ENCODE measurements at regions not wholly inside any gene's neighbourhood (a gene's known extent, or its start where the extent isn't known, plus 50 kb on each side); places are given as distances from the start of the nearest gene placed in this dataset.
"Not testable (repeated sequence)": the region's sequence is repeated elsewhere in the genome, so short reads cannot be mapped to it uniquely, and the experiment has no call there.

GRCh38 chr2:153291718-153292117, 186.8 kb downstream of the RPRM start:
- no peak overlapping the region for H3K27ac Mint-ChIP-seq
- H3K4me3 Mint-ChIP-seq = no peak overlapping the region
- H3K9me3 Mint-ChIP-seq = no peaks in the 10 kb centered on the region
- H3K36me3 Mint-ChIP-seq (ENCODE audit: low read depth) = no peaks in the 10 kb centered on the region
- no peaks in the 10 kb centered on the region for H3K4me1 Mint-ChIP-seq (ENCODE audit: low read depth)
- DNase-seq (ENCODE audit: low spot score) = no peak
- no peaks in the 10 kb centered on the region for H3K27me3 Mint-ChIP-seq (ENCODE audit: insufficient read depth)
- intact Hi-C loops (cut with micrococcal nuclease) = no loop called here

DNA sequence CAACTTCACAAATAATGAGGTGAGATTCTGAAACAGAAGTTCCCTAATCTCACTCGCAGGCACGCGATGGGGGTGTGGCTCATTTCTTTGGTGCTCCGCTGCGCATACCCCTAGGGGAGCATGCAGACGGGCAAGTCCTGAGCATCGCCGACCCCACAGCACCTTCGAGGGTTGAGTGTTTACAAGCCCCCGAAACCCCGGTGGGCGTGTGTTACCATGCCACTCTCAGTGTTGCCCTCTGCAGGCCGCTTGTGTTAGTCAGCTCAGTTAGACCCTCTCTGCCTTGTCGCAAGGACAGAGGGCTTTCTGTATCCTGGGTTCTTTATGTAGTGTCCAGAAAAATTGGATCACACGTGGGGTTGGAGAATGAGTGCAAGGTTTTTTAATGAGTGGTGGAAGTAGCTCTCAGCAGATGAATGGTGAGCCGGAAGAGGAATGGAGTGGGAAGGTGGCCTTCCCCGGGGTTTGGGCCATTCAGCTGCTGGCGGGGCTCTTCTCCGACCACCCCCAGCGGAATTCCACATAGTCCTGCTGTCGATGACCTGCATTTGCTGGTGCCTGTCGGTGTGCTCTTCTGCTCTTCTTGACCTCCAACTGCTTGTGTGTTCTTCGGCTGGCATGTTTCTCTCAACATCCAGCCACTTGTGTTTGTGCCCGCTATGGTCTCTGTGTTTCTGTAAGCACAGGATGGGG, 191.3 kb downstream of the RPRM start:
- DNase-seq (ENCODE audit: low spot score) = no peak
- intact Hi-C loops (cut with micrococcal nuclease) = no loop called here
- Mint-ChIP-seq H3K4me1 (ENCODE audit: low read depth) (no peaks in the 10 kb centered on the region), H3K4me3 (no peak overlapping the region), H3K9me3 (peaks cover 1% of the 10 kb centered on the region), H3K27ac (no peak overlapping the region), H3K36me3 (ENCODE audit: low read depth) (no peaks in the 10 kb centered on the region), H3K27me3 (ENCODE audit: insufficient read depth) (no peaks in the 10 kb centered on the region)

- H3K27ac Mint-ChIP-seq = no peak overlapping the region
- H3K4me3 Mint-ChIP-seq = no peak overlapping the region
- H3K36me3 Mint-ChIP-seq (ENCODE audit: low read depth) = no peaks in the 10 kb centered on the region
- no peaks in the 10 kb centered on the region for H3K27me3 Mint-ChIP-seq (ENCODE audit: insufficient read depth)
- H3K4me1 Mint-ChIP-seq (ENCODE audit: low read depth) = no peaks in the 10 kb centered on the region
- intact Hi-C loops (cut with micrococcal nuclease) = no loop called here
- H3K9me3 Mint-ChIP-seq = peaks cover 15% of the 10 kb centered on the region
- no peak for DNase-seq (ENCODE audit: low spot score)
Observed at GRCh38 chr2:153268941-153269461, 209.6 kb downstream of the RPRM start.

- H3K27ac Mint-ChIP-seq; H3K36me3 Mint-ChIP-seq (ENCODE audit: low read depth); intact Hi-C loops (cut with micrococcal nuclease); DNase-seq (ENCODE audit: low spot score); H3K4me1 Mint-ChIP-seq (ENCODE audit: low read depth); H3K4me3 Mint-ChIP-seq; H3K27me3 Mint-ChIP-seq (ENCODE audit: insufficient read depth); H3K9me3 Mint-ChIP-seq: not testable (repeated sequence)
Observed at GRCh38 chr2:153256876-153257275, 221.7 kb downstream of the RPRM start.

- DNase-seq (ENCODE audit: low spot score); H3K36me3 Mint-ChIP-seq (ENCODE audit: low read depth); H3K27ac Mint-ChIP-seq; H3K9me3 Mint-ChIP-seq; intact Hi-C loops (cut with micrococcal nuclease); H3K4me3 Mint-ChIP-seq; H3K4me1 Mint-ChIP-seq (ENCODE audit: low read depth); H3K27me3 Mint-ChIP-seq (ENCODE audit: insufficient read depth): not testable (repeated sequence)
Observed at GRCh38 chr2:153246636-153247035, 231.9 kb downstream of the RPRM start.

- Mint-ChIP-seq H3K4me3 (no peak overlapping the region), H3K36me3 (ENCODE audit: low read depth) (no peaks in the 10 kb centered on the region), H3K9me3 (peaks cover 4% of the 10 kb centered on the region), H3K27me3 (ENCODE audit: insufficient read depth) (peaks cover 2% of the 10 kb centered on the region), H3K27ac (peak overlapping the region; percentile 5), H3K4me1 (ENCODE audit: low read depth) (peaks cover 14% of the 10 kb centered on the region)
- intact Hi-C loops (cut with micrococcal nuclease) = no loop called here
- DNase-seq (ENCODE audit: low spot score) = peak; percentile 6
Observed at GRCh38 chr2:153235516-153235915, 243.0 kb downstream of the RPRM start.

GRCh38 chr2:153232464-153232863, 246.1 kb downstream of the RPRM start:
- intact Hi-C loops (cut with micrococcal nuclease) = no loop called here

GRCh38 chr2:153230977-153231376, 247.6 kb downstream of the RPRM start:
- DNase-seq (ENCODE audit: low spot score) = no peak
- Mint-ChIP-seq H3K4me1 (ENCODE audit: low read depth) (peaks cover 13% of the 10 kb centered on the region), H3K27ac (no peak overlapping the region), H3K36me3 (ENCODE audit: low read depth) (no peaks in the 10 kb centered on the region), H3K4me3 (no peak overlapping the region), H3K9me3 (peaks cover 4% of the 10 kb centered on the region), H3K27me3 (ENCODE audit: insufficient read depth) (peaks cover 2% of the 10 kb centered on the region)
- intact Hi-C loops (cut with micrococcal nuclease) = no loop called here

More at GRCh38 chr2:153232464-153232863, 246.1 kb downstream of the RPRM start:
- H3K27ac Mint-ChIP-seq = no peak overlapping the region
- DNase-seq (ENCODE audit: low spot score) = no peak
- no peaks in the 10 kb centered on the region for H3K36me3 Mint-ChIP-seq (ENCODE audit: low read depth)
- peaks cover 14% of the 10 kb centered on the region for H3K4me1 Mint-ChIP-seq (ENCODE audit: low read depth)
- H3K4me3 Mint-ChIP-seq = no peak overlapping the region
- H3K9me3 Mint-ChIP-seq = peaks cover 4% of the 10 kb centered on the region
- peaks cover 3% of the 10 kb centered on the region for H3K27me3 Mint-ChIP-seq (ENCODE audit: insufficient read depth)

DNA sequence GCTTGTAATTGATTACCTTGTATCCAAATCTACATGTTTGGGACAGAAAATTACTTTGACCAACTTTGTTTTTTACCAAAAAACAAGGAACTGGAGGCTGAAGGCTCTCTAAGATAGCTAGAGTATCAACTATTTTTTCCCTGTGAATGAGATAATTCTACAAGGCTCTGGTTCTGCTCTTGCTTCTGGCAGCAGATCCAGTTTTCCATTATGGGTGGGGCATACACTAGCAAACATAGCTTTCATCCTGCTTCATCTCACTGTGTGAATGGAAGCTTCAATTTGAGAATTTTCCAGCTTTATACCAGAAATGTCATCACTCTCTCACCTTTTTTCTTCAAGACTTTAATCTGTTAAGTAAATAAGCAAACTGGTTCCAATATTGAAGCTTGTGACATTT, 249.7 kb downstream of the RPRM start:
- no peak for DNase-seq (ENCODE audit: low spot score)
- Mint-ChIP-seq H3K27ac (no peak overlapping the region), H3K4me3 (no peak overlapping the region), H3K9me3 (peaks cover 2% of the 10 kb centered on the region), H3K36me3 (ENCODE audit: low read depth) (no peaks in the 10 kb centered on the region), H3K4me1 (ENCODE audit: low read depth) (no peaks in the 10 kb centered on the region), H3K27me3 (ENCODE audit: insufficient read depth) (peaks cover 2% of the 10 kb centered on the region)
- intact Hi-C loops (cut with micrococcal nuclease) = no loop called here

- Mint-ChIP-seq H3K27me3 (ENCODE audit: insufficient read depth) (peaks cover 2% of the 10 kb centered on the region), H3K9me3 (peaks cover 7% of the 10 kb centered on the region), H3K4me3 (no peak overlapping the region), H3K27ac (no peak overlapping the region), H3K4me1 (ENCODE audit: low read depth) (no peaks in the 10 kb centered on the region), H3K36me3 (ENCODE audit: low read depth) (no peaks in the 10 kb centered on the region)
- intact Hi-C loops (cut with micrococcal nuclease) = no loop called here
- no peak for DNase-seq (ENCODE audit: low spot score)
Observed at GRCh38 chr2:153227981-153228380, 250.6 kb downstream of the RPRM start.

GRCh38 chr2:153222231-153223165, 256.1 kb downstream of the RPRM start:
- H3K27ac Mint-ChIP-seq = no peak overlapping the region
- intact Hi-C loops (cut with micrococcal nuclease) = no loop called here
- H3K27me3 Mint-ChIP-seq (ENCODE audit: insufficient read depth) = no peaks in the 10 kb centered on the region
- H3K9me3 Mint-ChIP-seq = peaks cover 9% of the 10 kb centered on the region
- H3K36me3 Mint-ChIP-seq (ENCODE audit: low read depth) = no peaks in the 10 kb centered on the region
- no peaks in the 10 kb centered on the region for H3K4me1 Mint-ChIP-seq (ENCODE audit: low read depth)
- H3K4me3 Mint-ChIP-seq = no peak overlapping the region
- DNase-seq (ENCODE audit: low spot score) = no peak

DNA sequence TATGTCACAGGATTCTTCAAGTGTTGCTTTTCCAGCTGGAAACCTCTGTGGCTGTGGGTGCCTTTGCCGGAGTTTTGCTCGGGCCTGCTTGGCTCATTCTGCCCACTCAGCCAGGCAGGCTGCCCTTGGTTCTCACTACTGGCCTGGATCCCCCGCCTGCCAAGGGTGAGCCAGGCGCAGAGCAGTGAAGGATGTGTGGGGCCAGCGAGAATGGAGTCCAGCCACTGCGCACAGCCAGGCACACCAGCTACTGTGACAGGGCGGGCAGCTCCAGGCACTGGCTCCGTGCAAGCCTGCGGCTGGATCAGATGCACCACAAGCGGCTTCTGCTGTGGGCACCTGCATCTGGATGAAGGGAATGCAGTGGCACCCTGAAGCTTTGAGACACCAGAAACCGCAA, 257.1 kb downstream of the RPRM start:
- Mint-ChIP-seq H3K4me3 (no peak overlapping the region), H3K27ac (no peak overlapping the region), H3K9me3 (peaks cover 9% of the 10 kb centered on the region), H3K27me3 (ENCODE audit: insufficient read depth) (no peaks in the 10 kb centered on the region), H3K4me1 (ENCODE audit: low read depth) (no peaks in the 10 kb centered on the region), H3K36me3 (ENCODE audit: low read depth) (no peaks in the 10 kb centered on the region)
- no peak for DNase-seq (ENCODE audit: low spot score)
- intact Hi-C loops (cut with micrococcal nuclease) = no loop called here

- intact Hi-C loops (cut with micrococcal nuclease) = no loop called here
- peaks cover 9% of the 10 kb centered on the region for H3K9me3 Mint-ChIP-seq
- DNase-seq (ENCODE audit: low spot score) = no peak
Observed at GRCh38 chr2:153221087-153221486, 257.5 kb downstream of the RPRM start.

More at GRCh38 chr2:153221087-153221486, 257.5 kb downstream of the RPRM start:
- H3K27ac Mint-ChIP-seq = no peak overlapping the region
- H3K4me3 Mint-ChIP-seq = no peak overlapping the region
- H3K4me1 Mint-ChIP-seq (ENCODE audit: low read depth) = no peaks in the 10 kb centered on the region
- H3K27me3 Mint-ChIP-seq (ENCODE audit: insufficient read depth) = no peaks in the 10 kb centered on the region
- H3K36me3 Mint-ChIP-seq (ENCODE audit: low read depth) = no peaks in the 10 kb centered on the region
